Skeletal muscle tissue (tissue), 3 donors: ENCODE measurements at regions not wholly inside any gene's neighbourhood (a gene's known extent, or its start where the extent isn't known, plus 50 kb on each side); places are given as distances from the start of the nearest gene placed in this dataset.

Experiments used
- H3K27ac ChIP-seq: one replicate; pipeline ENCODE4 v1.7.0; 2013; ENCODE audit warnings: mild to moderate bottlenecking, low read depth, low read length, inconsistent platforms
- H3K27me3 ChIP-seq, 3 donors: one replicate each; pipeline ENCODE4 v1.7.0; 2013; ENCODE audit warnings: low read length in 3 of 3; ENCODE audit not compliant: control insufficient read depth in 3 of 3, insufficient read depth in 3 of 3
- H3K36me3 ChIP-seq, 3 donors: one replicate each; pipeline ENCODE4 v1.7.0; 2013; ENCODE audit warnings: low read length in 3 of 3; ENCODE audit not compliant: control insufficient read depth in 3 of 3, insufficient read depth in 3 of 3
- H3K4me1 ChIP-seq, 3 donors: one replicate each; pipeline ENCODE4 v1.7.0; 2013; ENCODE audit warnings: low read length in 3 of 3, mild to moderate bottlenecking in 3 of 3; ENCODE audit not compliant: control insufficient read depth in 3 of 3, insufficient read depth in 3 of 3
- H3K4me3 ChIP-seq, 3 donors: one replicate each; pipeline ENCODE4 v1.7.0; 2013; ENCODE audit warnings: low read length in 3 of 3
- H3K9ac ChIP-seq, 3 donors: one replicate each; pipeline ENCODE4 v1.7.0; 2013; ENCODE audit warnings: low read length in 3 of 3, mild to moderate bottlenecking in 3 of 3, moderate library complexity in 2 of 3, low read depth in 1 of 3
- H3K9me3 ChIP-seq, 3 donors: one replicate each; pipeline ENCODE4 v1.7.0; 2013; ENCODE audit warnings: low read length in 3 of 3; ENCODE audit not compliant: control insufficient read depth in 3 of 3
- donor health status: Osteomylitis.

DNA sequence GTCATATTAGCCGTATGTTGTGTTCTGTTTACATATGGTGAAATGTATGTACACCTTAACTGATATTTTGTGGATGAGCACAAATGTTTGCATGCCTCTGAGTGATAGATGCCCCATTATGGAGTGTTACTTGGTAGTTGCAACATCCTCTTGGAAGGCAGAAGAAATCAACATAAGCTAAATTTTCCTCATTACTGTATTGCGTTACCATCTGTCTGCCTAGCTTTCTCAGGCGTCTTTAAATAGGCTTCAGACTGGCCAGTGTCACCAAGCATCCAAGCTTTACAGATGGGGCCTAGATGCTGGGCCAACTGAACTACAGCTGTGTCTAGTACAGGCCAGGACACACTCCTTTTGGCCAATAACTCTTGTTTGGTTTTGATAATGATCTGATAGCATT is 250.6 kb downstream of the SAMD5 start:
- Histone ChIP-seq H3K4me1 (no peaks in the 10 kb centered on the region), H3K4me3 (no peak overlapping the region), H3K27ac (no peak overlapping the region), H3K9ac (no peak overlapping the region), H3K27me3 (no peaks in the 10 kb centered on the region), H3K9me3 (no peaks in the 10 kb centered on the region), H3K36me3 (no peaks in the 10 kb centered on the region)

DNA sequence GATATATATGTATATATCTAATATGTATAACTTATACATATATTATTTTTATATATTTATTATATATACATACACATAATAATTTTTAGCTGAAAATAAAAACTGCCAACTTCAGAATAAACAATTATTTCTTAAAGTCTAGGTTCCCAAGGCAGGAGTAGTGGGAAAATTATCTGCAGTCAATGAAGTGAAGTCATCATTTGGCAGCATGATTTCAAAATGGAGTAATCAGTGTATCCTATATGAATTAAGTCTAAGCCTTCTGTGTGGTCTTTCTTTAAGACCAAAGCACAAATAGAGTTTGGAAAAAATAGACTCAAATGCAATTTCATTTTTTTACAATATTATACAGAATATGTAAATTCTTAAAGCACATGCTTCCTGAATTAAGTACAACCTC is 251.0 kb downstream of the SAMD5 start:
- no peaks in the 10 kb centered on the region for H3K27me3 ChIP-seq
- H3K4me3 ChIP-seq: no peak overlapping the region
- no peaks in the 10 kb centered on the region for H3K9me3 ChIP-seq
- H3K27ac ChIP-seq: no peak overlapping the region
- no peaks in the 10 kb centered on the region for H3K36me3 ChIP-seq
- no peaks in the 10 kb centered on the region for H3K4me1 ChIP-seq
- no peak overlapping the region for H3K9ac ChIP-seq

DNA sequence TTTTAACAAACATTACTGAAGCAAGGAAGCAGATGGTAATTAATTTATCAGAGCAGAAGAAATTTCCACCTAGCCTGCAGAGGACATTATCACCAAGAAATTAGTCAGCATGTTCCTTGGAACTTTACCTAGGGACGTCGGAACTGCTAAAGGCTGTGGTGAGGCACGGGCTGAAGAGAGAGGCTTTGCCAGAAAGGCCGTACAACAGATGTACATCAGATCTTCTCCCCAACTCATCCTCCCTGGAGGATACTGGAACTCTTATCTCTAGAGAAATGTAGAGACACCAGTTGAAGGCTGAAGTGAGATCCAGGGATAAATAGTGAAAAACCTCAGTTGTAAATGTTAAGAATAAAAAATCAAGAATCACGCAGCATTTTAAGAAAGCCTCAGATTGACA is 257.1 kb downstream of the SAMD5 start:
- no peaks in the 10 kb centered on the region for H3K36me3 ChIP-seq

DNA sequence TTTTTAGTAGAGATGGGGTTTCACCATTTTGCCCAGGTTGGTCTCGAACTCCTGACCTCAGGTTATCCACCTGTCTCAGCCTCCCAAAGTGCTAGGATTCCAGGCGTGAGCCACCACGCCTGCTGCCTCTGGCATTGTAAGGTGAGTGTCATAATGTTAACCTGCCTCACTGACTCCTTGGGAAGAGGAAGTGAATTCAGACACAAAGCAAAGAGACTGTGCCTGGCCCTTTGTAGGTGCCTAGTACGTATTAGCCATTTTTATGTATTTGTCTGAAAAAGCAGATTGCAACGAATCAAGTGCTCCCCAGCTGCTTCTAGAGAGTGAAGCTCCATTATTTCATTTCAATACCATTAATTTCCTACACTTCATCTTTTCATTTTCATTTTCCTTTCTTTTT is 260.5 kb downstream of the SAMD5 start:
- Histone ChIP-seq H3K9me3 (peaks cover 0 to 3% (median 0%) of the 10 kb centered on the region in 3 donors), H3K27me3 (no peaks in the 10 kb centered on the region), H3K27ac (no peak overlapping the region), H3K4me1 (no peaks in the 10 kb centered on the region), H3K9ac (no peak overlapping the region), H3K36me3 (no peaks in the 10 kb centered on the region), H3K4me3 (no peak overlapping the region)

More for the DNA sequence above, 257.1 kb downstream of the SAMD5 start:
- peaks cover 0 to 3% (median 0%) of the 10 kb centered on the region in 3 donors for H3K9me3 ChIP-seq
- H3K27ac ChIP-seq: no peak overlapping the region
- no peak overlapping the region for H3K9ac ChIP-seq
- no peaks in the 10 kb centered on the region for H3K4me1 ChIP-seq
- no peak overlapping the region for H3K4me3 ChIP-seq
- no peaks in the 10 kb centered on the region for H3K27me3 ChIP-seq

DNA sequence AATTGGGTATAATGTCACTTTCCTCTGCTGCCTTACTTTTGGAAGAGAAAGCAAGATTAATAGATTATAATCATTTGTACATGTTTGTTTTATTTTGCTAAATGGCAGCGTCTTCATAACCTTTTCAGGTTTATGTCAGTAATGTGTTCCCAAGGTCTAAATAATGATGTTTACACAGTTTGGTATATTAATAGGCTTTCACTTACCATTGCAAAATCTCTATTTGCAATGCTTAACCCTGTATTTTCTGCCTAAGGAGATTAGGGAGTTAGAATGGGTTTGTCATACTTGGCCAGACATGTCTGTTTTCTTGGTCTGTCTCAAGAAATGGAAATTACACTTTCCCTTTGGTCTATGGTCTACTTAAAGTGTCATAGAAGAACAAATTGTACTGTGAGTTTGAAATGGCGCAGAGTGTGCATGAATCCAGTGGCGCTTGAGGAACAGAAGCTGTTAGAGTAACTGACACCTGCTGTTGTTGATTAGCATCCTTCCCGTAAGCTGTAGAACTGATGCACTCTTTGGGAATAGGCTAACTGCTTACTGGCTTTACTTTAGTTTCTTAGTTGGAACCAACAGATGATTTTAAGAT is 261.1 kb downstream of the SAMD5 start:
- H3K4me1 ChIP-seq: no peaks in the 10 kb centered on the region
- no peak overlapping the region for H3K9ac ChIP-seq
- peaks cover 0 to 3% (median 0%) of the 10 kb centered on the region in 3 donors for H3K9me3 ChIP-seq
- H3K36me3 ChIP-seq: no peaks in the 10 kb centered on the region
- no peaks in the 10 kb centered on the region for H3K27me3 ChIP-seq
- H3K27ac ChIP-seq: no peak overlapping the region
- no peak overlapping the region for H3K4me3 ChIP-seq

DNA sequence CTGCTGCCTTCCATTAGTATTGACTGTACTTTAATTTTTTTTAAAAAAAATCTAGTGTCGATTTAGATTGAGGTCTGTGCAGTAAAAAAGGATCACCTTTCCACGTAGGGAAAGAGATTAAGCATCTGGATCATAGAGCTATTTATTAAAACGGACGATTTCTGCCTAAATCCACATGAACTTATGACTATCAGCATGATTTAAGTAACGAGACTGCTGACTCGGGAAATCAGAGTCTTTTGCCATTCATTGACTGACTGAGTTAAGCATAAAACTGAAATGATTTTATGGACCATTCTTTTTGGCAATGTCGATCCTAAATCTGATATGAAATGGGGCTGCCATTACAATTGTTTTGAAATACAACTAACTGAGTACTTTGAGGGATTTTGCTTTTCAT is 261.7 kb downstream of the SAMD5 start:
- Histone ChIP-seq H3K9ac (no peak overlapping the region), H3K9me3 (peaks cover 0 to 3% (median 0%) of the 10 kb centered on the region in 3 donors), H3K27ac (no peak overlapping the region), H3K4me3 (no peak overlapping the region), H3K36me3 (no peaks in the 10 kb centered on the region), H3K4me1 (no peaks in the 10 kb centered on the region), H3K27me3 (no peaks in the 10 kb centered on the region)

DNA sequence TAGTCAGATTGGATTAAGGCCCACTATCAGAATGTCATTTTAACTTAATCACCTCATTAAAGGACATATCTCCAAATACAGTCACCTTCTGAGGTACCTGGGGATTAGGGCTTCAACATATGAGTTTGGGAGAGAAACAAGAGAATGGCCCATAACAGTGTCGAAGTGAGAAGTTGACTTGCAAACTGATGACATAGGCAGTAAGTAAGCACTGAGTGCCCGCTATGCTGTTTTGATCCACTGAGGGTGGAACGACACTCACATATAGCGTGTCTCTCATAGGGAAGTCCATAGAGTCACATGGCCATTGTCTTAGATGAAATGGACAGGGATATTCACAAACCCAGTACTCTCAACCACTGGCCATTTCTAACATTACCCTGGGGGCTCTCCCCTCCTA is 264.2 kb downstream of the SAMD5 start:
- no peaks in the 10 kb centered on the region for H3K9me3 ChIP-seq
- H3K27me3 ChIP-seq: no peaks in the 10 kb centered on the region
- no peaks in the 10 kb centered on the region for H3K36me3 ChIP-seq
- H3K27ac ChIP-seq: no peak overlapping the region
- no peak overlapping the region for H3K9ac ChIP-seq
- H3K4me3 ChIP-seq: no peak overlapping the region
- no peaks in the 10 kb centered on the region for H3K4me1 ChIP-seq

DNA sequence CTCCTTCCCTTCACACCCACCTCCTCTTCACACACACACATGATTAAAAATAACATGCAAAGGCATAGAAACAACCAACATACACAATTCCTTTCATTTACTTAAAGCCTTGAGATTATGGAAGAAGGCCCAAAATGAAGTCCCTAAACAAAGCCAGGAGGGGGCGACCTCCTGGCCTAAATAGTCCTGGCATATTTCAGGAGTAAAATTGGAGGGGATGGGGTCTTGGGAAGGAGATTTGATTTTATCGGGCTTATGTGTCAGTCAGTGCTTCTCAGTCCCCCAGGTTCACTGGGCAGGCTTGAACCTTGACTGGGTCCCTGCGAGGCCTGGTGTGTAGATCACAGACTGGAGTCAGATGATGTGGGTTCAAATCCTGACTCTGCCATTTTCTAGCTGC is 266.4 kb downstream of the SAMD5 start:
- no peaks in the 10 kb centered on the region for H3K9me3 ChIP-seq
- no peak overlapping the region for H3K9ac ChIP-seq
- H3K27ac ChIP-seq: no peak overlapping the region
- no peak overlapping the region for H3K4me3 ChIP-seq
- no peaks in the 10 kb centered on the region for H3K4me1 ChIP-seq
- H3K36me3 ChIP-seq: no peaks in the 10 kb centered on the region
- no peaks in the 10 kb centered on the region for H3K27me3 ChIP-seq

DNA sequence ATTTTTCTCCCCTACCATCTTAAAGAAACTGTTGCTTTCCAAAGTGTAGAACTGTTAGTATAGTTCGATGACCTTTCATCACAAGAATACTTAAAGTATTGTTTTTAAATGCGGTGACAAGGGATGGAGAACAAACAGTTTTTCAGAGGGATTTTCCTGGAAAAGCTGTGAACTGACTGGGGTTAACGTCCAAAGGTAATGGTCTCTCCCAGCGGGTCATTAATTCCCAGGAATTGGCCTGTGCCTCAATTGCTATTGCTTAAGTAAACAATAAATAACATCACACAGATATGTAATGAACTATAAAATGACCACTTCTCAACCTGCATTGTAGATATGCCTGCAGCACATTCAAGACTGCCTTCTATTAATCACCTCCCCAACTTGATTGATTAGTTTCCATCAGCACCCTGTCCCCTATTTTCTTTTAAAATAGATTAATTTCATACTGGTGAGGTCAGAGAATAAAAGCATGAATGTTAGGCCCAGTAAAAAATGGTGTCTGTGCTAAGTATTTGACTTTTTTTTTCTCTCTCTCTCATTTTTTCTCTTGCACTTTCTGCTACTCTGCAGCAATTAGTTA is 268.2 kb downstream of the SAMD5 start:
- no peak overlapping the region for H3K4me3 ChIP-seq
- H3K4me1 ChIP-seq: no peaks in the 10 kb centered on the region
- no peak overlapping the region for H3K9ac ChIP-seq
- no peaks in the 10 kb centered on the region for H3K27me3 ChIP-seq
- H3K36me3 ChIP-seq: no peaks in the 10 kb centered on the region
- no peak overlapping the region for H3K27ac ChIP-seq
- no peaks in the 10 kb centered on the region for H3K9me3 ChIP-seq

DNA sequence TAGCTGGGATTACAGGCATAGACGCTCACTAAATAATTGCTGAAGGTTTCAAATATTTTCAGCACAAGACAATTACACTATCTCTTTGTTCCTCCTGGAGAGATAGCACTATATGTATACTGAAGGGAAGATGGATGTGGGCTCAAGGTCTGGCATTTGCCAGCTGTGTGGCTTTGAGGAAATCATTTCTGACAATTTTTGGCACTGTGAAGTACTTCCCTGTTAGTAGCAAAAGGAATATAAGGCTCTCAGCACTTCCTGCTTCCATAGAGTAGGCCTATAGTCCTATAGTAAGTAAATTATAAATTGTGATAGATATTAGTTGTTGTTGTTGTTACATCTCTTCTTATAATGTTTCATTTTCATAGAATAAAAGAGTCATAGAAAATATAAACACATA is 271.1 kb downstream of the SAMD5 start:
- H3K4me3 ChIP-seq: no peak overlapping the region
- no peaks in the 10 kb centered on the region for H3K27me3 ChIP-seq
- no peaks in the 10 kb centered on the region for H3K36me3 ChIP-seq
- H3K27ac ChIP-seq: no peak overlapping the region
- no peaks in the 10 kb centered on the region for H3K9me3 ChIP-seq
- no peak overlapping the region for H3K9ac ChIP-seq
- H3K4me1 ChIP-seq: no peaks in the 10 kb centered on the region
